GM23338 (cell line): ENCODE measurements at regions not wholly inside any gene's neighbourhood (a gene's known extent, or its start where the extent isn't known, plus 50 kb on each side); places are given as distances from the start of the nearest gene placed in this dataset.

Experiments
- CTCF ChIP-seq, 2 experiments: fragments of 200-600 bp in 1 of 2; sonication (generic) in 1 of 2; conservative IDR thresholded peaks; 2 replicates each; pipeline versions ENCODE4 v1.5.1 to v1.6.1; 2016 to 2017; ENCODE audit warnings: antibody characterized with exemption in 2 of 2, low read depth in 2 of 2, mild to moderate bottlenecking in 2 of 2, moderate library complexity in 1 of 2
- EZH2 ChIP-seq: fragments of 200-600 bp; sonication (generic); IDR thresholded peaks from one replicate; pipeline ENCODE4 v1.8.0; 2017; ENCODE audit warnings: antibody characterized with exemption, mild to moderate bottlenecking, low read depth; ENCODE audit not compliant: unreplicated experiment
- JUNB ChIP-seq: IDR thresholded peaks from one replicate; pipeline ENCODE4 v1.6.1; 2016; ENCODE audit warnings: antibody characterized with exemption; ENCODE audit not compliant: unreplicated experiment
- POLR2AphosphoS5 ChIP-seq: IDR thresholded peaks from 2 replicates; pipeline ENCODE4 v1.6.1; 2016; ENCODE audit warnings: antibody characterized with exemption, low read depth

GRCh38 chr3:163684651-163685050, 1393.6 kb downstream of the SI start:
- TF ChIP-seq CTCF (conservative IDR thresholded peaks at IDR 0.05; ENCODE audit: low read depth in 2 of 2) = no peak
- no peak for TF ChIP-seq POLR2AphosphoS5
- TF ChIP-seq JUNB = no peak
- no peak for TF ChIP-seq EZH2
